Activated CD8-positive, alpha-beta memory T cell treated with anti-CD3 and anti-CD28 coated beads, Interleukin-2, amount 50 U/mL, for 24 hours (primary cell): ENCODE measurements at regions not wholly inside any gene's neighbourhood (a gene's known extent, or its start where the extent isn't known, plus 50 kb on each side); places are given as distances from the start of the nearest gene placed in this dataset.

Source experiments
- DNase-seq: peaks from one replicate; pipeline ENCODE4 v3.0.0-alpha.2; 2020; ENCODE audit errors: extremely low read depth

DNA sequence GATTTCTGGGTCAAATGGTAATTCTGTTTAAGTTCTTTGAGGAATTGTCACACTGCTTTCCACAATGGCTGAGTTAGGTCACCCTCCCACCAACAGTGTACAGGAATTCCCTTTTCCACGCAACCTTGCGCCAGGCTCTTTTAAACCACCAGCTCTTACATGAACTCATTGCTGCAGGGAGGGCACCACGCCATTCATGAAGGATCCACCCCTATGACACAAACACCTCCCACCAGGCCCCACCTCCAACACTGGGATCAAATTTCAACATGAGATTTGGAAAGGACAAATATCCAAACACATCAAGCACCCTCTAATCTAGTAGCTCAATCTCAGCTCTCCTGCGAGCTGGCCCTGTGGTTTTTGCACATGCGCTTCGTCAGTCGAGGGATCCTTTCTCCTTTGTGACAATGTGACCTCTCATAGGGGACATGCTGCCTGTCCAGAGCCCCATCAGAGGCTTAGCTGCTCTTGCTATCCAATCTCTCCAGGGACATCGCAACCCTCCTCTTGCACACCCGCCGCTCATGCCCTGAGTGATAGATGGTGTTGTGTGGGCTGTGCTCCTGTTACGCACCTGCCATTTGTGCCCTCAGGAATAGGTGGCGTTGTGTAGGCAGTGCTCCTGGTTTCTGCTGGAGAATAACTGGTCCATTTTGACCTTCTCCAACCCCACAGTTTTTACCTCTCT is 328.0 kb downstream of the UQCRFS1 start:
- no peak for DNase-seq

GRCh38 chr19:28883241-28883693 is 329.7 kb downstream of the UQCRFS1 start:
- no peak for DNase-seq

GRCh38 chr19:28882818-28883217 is 330.1 kb downstream of the UQCRFS1 start:
- DNase-seq: no peak

DNA sequence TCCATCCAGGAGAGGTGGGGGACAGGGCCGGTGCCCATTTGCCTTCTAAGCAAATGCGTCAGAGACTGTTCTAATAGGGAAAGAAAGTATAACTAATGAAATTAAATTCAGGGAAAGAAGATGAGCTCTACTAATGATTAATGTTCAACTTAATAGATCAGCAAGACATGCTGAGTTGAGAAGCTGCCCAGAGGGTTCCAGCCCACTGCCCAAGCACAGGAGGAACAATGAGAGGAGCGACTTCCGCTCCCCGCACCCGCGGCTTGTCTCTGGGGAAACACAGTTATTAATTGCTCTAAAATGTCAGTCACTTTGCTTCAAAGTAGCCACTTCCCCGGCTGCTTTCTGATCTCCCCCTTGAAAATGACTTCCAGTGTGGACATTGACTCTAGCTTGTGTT is 331.3 kb downstream of the UQCRFS1 start:
- no peak for DNase-seq

DNA sequence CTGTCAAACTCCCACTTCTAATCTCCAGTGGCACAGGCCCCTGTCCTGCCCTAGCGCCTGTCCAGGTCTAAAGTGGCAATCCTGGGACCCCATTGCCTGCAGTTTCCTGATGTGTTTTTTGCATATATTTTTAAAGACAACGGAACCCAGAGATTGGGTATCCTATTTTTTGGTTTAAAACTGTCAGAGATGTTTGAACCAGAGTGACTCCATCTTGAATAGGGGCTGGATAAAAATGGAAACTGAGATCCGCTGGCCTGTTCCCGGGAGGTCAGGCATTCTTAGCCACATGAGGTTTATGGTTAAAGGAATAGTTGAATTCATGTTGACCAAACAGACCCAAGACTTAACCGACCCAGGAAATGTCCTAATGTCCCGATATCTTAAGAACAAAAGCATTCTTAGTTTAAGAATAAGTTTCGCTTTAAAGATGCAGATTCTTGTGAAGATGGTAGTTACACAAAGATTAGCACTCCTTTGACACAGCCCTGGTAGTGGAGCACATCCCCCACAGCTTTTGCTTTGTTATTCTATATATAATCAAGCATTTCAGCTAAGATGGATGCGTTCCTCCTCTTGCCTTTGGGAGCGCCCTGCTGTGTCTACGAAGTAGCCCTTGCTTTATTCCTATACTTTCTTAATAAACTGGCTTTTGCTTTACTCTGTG is 332.1 kb downstream of the UQCRFS1 start:
- DNase-seq: no peak

DNA sequence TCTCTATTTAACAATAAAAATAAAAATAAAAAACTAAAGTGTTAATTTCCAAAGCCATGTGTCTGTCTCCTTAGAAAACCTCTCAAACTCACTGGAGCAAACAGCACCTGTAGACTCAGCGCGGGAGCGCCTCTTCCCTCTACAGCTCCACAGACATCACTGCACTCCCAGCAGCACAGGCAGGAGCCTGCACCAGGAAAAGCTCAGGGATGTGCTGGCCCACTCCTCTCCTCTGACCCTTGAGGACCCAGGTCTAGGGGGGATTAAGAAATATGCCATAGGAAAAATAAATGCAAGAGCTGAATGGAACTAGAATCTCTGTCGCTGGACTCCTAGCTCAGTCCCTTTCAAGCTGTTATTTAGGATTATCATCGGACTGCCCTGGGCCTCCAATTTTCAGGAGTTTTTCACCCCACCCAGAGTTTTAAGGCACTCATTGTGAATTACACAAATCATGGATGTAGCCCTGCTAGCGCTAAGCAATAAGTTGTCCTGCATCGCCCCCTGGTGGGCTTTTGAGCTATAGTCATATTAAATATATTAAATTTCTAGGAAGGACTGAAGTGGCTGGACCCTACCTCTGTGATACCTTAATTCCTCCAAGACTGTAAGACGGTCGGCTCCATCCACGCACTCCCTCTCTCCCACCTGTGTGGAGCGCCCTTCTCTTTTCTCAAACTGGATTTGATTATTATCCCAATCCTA is 333.9 kb downstream of the UQCRFS1 start:
- peak; percentile 8 for DNase-seq

DNA sequence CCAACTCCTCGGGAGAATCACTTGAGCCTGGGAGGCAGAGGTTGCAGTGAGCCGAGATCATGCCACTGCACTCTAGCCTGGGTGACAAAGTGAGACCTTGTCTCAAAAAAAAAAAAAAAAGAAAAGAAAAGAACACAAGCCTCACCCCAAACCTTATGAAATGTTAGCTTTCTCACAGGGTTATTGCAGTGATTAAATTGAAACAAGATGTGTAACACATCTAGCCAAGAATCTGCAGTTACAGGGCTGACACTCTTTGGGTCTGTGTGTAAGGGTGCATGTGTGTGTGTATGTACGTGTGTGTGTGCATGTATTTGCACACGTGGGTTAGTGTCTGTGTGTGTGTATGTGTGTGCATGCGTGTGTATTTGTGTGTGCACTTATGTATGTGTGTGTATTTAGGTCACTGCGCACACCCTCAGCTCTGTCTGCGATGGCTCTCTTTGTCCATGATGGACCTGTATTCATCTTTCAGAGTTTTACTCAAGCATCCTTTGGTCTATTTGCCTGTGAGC is 336.3 kb downstream of the UQCRFS1 start:
- no peak for DNase-seq

- no peak for DNase-seq
Measured at GRCh38 chr19:28874742-28875141, 338.2 kb downstream of the UQCRFS1 start.

DNA sequence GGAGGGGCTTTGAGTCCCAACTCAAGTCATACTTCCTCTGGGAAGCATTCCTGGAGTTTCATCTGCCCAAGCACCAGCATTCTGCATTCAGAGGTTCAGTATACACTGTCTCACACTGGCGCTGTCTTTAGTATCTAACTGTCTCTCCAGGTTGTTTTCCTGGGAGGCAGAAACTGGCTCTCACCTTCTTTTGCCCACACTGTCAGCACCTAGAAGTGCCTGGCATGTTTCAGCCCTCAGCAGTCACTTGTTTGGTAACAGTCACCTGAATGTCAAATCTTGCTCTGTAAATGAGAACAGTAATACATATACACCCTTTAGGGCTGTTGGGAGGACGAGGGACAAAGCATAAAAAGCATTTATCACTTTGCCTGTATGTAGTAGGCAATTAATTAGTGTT is 339.6 kb downstream of the UQCRFS1 start:
- no peak for DNase-seq

DNA sequence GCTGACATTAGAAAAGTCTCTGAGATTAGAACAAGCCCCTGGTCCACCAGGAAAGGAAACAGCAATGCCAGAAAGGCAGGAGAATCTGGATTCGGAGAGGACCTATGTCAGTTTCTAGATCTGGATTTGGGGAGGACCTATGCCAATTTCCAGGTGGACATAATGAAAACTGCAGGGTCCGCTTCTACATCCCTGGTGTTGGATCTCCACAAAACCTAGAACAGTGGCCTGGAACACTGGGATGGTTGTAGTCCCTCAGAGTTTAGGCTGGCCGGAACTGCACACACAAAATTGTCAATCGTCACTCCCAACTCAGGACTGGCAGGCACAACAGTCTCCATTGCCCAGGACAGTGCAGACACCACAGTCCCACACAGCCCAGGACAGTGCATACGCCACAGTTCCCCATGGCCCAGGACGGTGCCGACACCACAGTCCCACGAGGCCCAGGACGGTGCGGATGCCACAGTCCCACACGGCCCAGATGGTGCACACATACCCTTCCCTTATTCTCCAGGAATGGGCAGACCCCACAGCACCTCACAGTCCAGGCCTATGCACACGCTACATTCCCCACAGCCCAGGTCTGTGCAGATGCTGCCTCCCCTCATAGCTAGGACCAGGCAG is 341.7 kb downstream of the UQCRFS1 start:
- DNase-seq: no peak

DNA sequence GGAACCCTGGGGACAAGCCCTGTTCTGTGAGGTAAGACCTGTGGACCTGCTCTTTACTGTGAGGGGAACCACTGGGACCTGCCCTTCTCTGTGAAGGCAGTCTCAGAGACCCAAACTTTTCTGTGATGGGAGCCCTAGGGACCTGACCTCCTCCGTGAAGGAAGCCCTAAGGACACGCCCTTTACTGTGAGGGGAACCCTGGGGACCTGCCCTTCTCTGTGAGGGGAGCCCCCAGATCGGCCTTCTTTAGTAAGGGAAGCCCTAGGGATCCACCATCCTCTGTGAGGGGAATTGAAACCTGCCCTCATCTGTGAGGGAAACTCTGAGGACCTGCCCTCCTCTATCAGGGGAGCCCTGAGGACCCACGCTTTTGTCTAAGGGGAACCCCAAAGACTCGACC is 343.5 kb downstream of the UQCRFS1 start:
- DNase-seq: no peak

DNA sequence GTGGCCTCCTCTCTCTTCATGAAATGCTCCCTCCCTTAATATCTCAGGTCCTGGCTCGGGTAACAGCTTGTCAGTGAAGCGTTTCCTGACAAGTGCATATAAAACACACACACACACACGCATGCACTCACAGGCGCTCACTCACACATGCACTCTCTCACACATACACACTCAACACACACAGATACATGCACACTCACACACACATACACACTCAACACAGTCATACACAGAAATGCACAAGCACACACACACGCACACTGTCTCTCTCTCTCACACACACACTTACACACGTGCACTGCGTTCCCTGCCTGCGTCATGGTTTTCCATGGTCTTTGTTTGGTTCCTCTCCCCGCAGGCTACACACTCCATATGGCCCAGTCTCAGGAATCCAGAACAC is 344.1 kb downstream of the UQCRFS1 start:
- DNase-seq: no peak

GRCh38 chr19:28867978-28868377 is 345.0 kb downstream of the UQCRFS1 start:
- no peak for DNase-seq

GRCh38 chr19:28864577-28865042 is 348.3 kb downstream of the UQCRFS1 start:
- no peak for DNase-seq

- no peak for DNase-seq
Measured at GRCh38 chr19:28864024-28864503, 348.9 kb downstream of the UQCRFS1 start.

DNA sequence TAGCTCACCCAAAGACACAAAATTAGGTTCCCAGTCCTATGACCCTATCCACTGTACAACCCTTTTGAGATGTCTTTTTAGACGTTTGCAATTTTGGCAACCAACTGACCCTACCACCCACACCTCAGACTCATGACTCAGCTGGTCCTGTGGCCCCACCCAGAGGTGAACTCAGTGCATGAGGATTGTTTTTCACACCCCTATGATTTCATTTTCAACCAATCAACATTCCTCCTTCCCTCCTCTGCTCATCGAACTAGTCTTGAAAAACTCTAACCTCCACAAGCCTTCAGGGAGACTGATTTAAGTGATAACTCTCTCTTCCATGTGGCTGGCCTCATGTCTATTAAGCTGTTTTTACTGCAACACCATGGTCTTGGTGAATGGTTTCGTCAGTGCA is 350.7 kb downstream of the UQCRFS1 start:
- DNase-seq: no peak

DNA sequence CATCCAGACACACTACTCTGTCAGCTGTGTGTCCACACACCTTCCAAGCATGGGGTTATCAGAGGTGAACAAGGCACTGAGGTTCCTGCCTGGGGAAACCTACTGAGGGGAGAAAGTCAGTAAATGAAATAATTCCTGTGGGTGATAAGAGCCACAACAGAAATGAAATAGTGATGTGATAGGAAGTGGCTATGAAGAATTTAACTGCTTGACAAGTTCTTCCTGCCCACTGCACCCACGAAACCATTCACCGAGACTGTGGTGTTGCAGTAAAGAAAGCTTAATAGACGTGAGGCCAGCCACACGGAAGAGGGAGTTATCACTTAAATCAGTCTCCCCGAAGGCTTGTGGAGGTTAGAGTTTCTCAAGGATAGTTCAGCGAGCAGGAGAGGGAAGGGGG is 353.1 kb downstream of the UQCRFS1 start:
- no peak for DNase-seq

GRCh38 chr19:28858933-28859332 is 354.0 kb downstream of the UQCRFS1 start:
- no peak for DNase-seq

DNA sequence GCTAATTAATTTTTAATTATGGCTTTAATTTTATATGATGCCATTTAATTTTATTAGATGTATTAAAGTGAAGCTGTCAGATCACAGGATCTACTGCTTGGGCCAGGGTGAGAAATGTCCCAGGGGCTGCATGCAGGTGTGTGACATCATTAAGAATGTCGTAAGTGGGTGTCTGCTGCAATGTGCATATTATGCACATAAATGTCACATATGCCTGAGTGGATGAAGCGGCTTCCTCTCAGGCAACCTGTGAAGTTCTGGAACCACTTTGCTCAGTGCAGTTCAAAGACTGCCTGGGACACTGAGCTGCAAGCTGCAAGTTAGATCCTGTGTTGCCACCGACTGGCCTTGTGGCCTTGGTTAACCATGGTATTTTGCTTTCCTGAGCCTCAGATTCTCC is 355.0 kb downstream of the UQCRFS1 start:
- no peak for DNase-seq

DNA sequence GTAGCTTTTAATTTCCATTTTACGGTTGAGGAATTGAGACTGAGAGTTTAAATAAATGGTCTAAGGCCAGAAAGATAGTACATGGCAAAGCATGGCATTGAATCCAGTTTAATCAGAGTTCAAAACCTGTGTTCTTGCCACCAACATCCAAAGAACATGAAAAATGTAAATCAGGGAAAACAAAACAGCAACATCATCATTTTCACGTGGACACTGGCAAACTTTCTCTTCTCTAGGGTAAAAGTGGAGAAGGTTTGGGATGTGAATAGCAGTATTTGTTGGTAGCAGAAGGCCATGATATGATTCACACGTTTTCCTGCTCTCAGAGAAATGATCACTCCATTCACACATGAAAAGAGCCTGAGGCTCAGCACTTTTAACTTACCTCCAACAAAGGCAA is 357.7 kb downstream of the UQCRFS1 start:
- no peak for DNase-seq

DNA sequence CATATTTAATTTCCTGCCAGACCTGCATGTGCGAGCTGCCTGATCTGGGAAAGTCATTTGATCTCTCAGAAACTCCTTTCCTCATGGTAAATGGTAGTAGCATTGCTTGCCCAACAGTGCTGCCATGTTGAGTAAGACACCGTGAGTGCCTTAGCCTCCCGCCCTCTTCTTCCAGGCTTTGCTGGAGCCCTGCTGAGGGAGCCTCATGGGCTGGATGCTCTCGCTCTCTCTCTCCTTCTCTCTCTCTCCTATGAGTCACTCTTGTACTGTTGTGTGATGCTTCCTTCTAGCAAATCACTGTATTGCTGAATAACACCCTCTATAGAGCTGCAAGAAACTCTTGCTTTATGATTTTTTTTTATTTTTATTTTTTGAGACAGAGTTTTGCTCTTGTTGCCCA is 365.5 kb downstream of the UQCRFS1 start:
- no peak for DNase-seq
